Activated naive CD8-positive, alpha-beta T cell treated with anti-CD3 and anti-CD28 coated beads, Interleukin-2, amount 10 ng/mL, durations not matched to agents 7 days and 5 days (primary cell): ENCODE measurements at regions not wholly inside any gene's neighbourhood (a gene's known extent, or its start where the extent isn't known, plus 50 kb on each side); places are given as distances from the start of the nearest gene placed in this dataset.
A peak's percentile ranks its signal among the peaks of the same experiment; 100 is the strongest.
"Not testable (repeated sequence)": the region's sequence is repeated elsewhere in the genome, so short reads cannot be mapped to it uniquely, and the experiment has no call there.

Experiments used
- ATAC-seq: fragments of 150-1000 bp; cut with Tn5 transposase; one replicate; pipeline ENCODE4 v1.10.0; 2021; ENCODE audit warnings: low read depth, moderate library complexity
- POLR2A ChIA-PET: fragments of 350-600 bp; sonication (Branson Sonifier 250); formaldehyde crosslinking; loops from one replicate; lab custom pipeline; 2021; ENCODE audit warnings: antibody characterized with exemption; lab: Charles Lee
- DNase-seq: peaks from one replicate; pipeline ENCODE4 v3.0.0; 2021
- H3K27ac Mint-ChIP-seq: one replicate; pipeline ENCODE4 v1.8.0; 2022; ENCODE audit warnings: mild to moderate bottlenecking, mixed read lengths
- H3K27me3 Mint-ChIP-seq: one replicate; pipeline ENCODE4 v1.8.0; 2022; ENCODE audit warnings: mild to moderate bottlenecking, moderate library complexity, mixed read lengths
- H3K36me3 Mint-ChIP-seq: one replicate; pipeline ENCODE4 v1.8.0; 2021; ENCODE audit warnings: mild to moderate bottlenecking, mixed read lengths
- H3K4me1 Mint-ChIP-seq: one replicate; pipeline ENCODE4 v1.8.0; 2021; ENCODE audit warnings: mixed read lengths
- H3K4me3 Mint-ChIP-seq: one replicate; pipeline ENCODE4 v1.8.0; 2022; ENCODE audit warnings: mild to moderate bottlenecking, moderate library complexity, mixed read lengths
- H3K9me3 Mint-ChIP-seq: one replicate; pipeline ENCODE4 v1.8.0; 2021; ENCODE audit warnings: mixed read lengths

DNA sequence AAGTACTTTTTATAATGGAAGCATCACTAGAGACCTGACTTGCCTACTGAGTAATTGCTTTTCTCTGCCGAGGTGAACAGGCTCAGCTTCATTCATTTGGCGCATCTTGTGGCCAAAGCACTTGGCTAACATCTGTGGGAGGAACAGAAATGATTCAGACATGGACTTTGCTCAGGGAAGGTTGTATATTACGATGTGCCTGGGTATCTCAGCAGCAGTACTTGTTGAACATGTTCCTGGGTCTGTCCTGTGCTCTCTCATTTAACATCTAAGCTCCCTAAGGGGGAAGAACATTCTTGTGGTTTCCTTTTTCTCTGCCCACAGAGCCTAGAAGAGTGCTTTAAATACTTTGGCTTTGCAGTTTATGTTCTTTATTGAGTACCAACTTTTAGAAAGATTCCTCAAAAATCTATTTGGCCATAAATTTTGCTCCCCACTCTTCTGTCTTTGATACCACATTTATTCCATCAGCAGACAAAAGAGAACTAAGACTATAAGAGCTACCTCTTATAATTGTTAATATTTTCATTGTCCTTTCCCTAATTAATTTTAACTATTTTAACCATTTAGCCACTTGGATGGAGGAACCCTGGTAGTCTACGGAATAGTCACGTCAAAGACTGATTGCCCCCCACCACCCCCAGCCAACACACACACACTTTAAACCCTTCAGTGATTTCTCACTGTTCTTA is 101.2 kb upstream of the EGLN3 start:
- H3K4me3 Mint-ChIP-seq = peak overlapping the region; percentile 64
- peaks cover 56% of the 10 kb centered on the region for H3K4me1 Mint-ChIP-seq

DNA sequence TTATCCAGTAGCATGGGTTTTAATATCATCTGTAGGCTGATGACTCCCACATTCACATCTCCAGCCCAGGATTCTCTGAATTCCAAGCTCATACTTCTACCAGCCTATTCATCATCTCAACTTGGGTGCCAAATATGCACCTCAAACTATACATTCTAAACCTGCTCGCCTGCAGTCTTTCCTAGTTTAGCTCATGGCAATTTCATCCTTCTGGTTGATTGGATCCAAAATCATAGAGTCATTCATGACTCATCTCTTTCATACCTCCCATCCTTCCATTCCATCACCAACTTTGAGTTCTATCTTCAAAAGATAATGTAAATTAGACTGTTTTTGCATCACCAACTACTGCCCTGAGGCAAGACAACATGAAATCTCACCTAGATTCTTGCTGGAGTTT is 99.7 kb upstream of the EGLN3 start:
- H3K27ac Mint-ChIP-seq = peak overlapping the region; percentile 17
- H3K36me3 Mint-ChIP-seq = peaks cover 28% of the 10 kb centered on the region
- POLR2A ChIA-PET = interaction anchor here (0.7 to 1.8 kb wide), 3 partner anchors 9 to 241 kb away, joined by 3 to 8 read pairs (median 6); no protein-coding TSS in a partner anchor
- H3K27me3 Mint-ChIP-seq = peaks cover 4% of the 10 kb centered on the region
- H3K4me3 Mint-ChIP-seq = no peak overlapping the region
- ATAC-seq (no peak), DNase-seq (no peak)
- peaks cover 64% of the 10 kb centered on the region for H3K4me1 Mint-ChIP-seq
- peaks cover 4% of the 10 kb centered on the region for H3K9me3 Mint-ChIP-seq

More for the DNA sequence above, 101.2 kb upstream of the EGLN3 start:
- peaks cover 23% of the 10 kb centered on the region for H3K36me3 Mint-ChIP-seq
- DNase-seq (no peak), ATAC-seq (peak; percentile 69)
- peak overlapping the region; percentile 76 for H3K27ac Mint-ChIP-seq
- H3K27me3 Mint-ChIP-seq = peaks cover 11% of the 10 kb centered on the region
- POLR2A ChIA-PET = interaction anchor here (0.9 to 1.8 kb wide), 4 partner anchors 8 to 40 kb away, joined by 3 to 6 read pairs (median 3); no protein-coding TSS in a partner anchor
- H3K9me3 Mint-ChIP-seq = peaks cover 2% of the 10 kb centered on the region

DNA sequence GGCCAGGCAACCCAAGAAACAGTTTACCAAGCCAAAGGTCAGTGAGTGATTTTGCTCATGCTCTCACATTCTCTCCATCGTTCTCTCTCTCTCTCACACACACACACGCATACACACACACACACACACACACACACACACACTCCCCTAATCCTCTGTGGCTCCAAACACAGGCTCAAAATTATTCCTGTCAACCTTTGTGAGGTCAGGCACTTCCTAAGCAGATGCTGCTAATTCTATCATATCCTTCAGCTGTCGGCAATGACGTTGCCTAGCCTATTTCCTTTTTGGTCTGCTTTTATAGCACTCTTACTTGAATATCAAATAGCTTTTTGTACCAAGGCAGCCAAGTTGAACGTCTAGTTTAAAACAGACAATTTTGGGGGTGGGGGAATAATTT is 98.9 kb upstream of the EGLN3 start:
- Mint-ChIP-seq H3K27ac (peak overlapping the region; percentile 59), H3K9me3 (peaks cover 4% of the 10 kb centered on the region), H3K4me1 (peaks cover 61% of the 10 kb centered on the region), H3K4me3 (no peak overlapping the region), H3K36me3 (peaks cover 26% of the 10 kb centered on the region), H3K27me3 (peaks cover under 1% of the 10 kb centered on the region)
- no peak for DNase-seq
- POLR2A ChIA-PET = interaction anchor here (1.2 to 1.3 kb wide), 2 partner anchors 10 to 37 kb away, joined by 3 to 8 read pairs; no protein-coding TSS in a partner anchor
- ATAC-seq = no peak

DNA sequence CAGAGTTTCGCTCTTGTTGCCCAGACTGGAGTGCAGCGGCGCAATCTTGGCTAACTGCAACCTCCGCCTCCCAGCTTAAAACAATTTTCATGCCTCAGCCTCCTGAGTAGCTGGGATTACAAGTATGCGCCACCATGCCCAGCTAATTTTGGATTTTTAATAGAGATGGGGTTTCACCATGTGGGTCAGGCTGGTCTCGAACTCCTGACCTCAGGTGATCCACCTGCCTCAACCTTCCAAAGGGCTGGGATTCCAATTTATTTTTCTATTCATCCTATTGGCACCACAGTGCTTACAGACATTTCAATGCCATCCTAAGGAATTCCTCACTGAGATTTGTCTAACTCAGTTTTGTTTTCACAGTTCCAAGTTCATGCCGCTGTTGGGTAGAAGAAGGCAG is 98.3 kb upstream of the EGLN3 start:
- H3K36me3 Mint-ChIP-seq = peaks cover 32% of the 10 kb centered on the region
- not testable (repeated sequence) for H3K4me3 Mint-ChIP-seq, H3K27me3 Mint-ChIP-seq, ATAC-seq, H3K9me3 Mint-ChIP-seq, DNase-seq
- H3K4me1 Mint-ChIP-seq = peaks cover 65% of the 10 kb centered on the region
- POLR2A ChIA-PET = interaction anchor here (1.3 kb wide), 1 partner anchor 36 kb away, joined by 3 read pairs; no protein-coding TSS in a partner anchor
- H3K27ac Mint-ChIP-seq = peak overlapping the region; percentile 59

DNA sequence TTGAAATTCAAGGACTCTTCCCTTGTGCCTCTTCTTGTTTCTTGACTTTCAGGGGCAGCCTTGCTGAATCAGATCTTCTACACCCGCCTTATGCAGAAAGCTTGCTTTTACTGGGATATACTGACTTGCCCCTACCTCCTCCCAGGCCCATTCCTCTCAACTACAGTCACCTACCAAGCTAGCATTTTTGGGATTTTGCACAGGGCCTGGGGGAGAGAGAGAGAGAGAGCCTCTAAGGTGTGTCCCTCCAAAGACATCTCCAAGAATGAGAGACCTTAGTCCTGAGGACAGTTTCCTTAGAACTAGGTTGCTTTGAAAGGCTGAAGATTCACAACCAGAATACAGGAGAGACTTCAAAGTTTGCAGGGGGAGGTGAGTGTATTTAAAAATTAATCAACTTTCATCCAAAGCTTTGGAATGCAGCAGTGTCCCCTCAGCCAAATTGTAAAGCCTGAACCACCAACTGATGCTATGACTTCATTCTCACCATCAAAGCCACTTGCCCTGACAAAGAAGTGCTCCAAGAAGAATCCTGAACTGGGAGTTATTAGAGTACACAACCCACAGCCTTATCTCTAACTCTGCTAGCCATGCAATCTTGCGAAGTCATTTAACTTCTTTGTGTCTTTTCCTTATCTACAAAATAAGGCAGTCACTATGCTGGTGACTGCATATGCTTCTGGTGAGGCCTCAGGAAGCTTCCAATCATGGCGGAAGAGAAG is 96.1 kb upstream of the EGLN3 start:
- no peak for ATAC-seq
- H3K4me1 Mint-ChIP-seq = peaks cover 65% of the 10 kb centered on the region
- POLR2A ChIA-PET = interaction anchor here (1.6 kb wide), 1 partner anchor 14 kb away, joined by 4 read pairs; no protein-coding TSS in a partner anchor
- no peaks in the 10 kb centered on the region for H3K27me3 Mint-ChIP-seq
- peaks cover 41% of the 10 kb centered on the region for H3K36me3 Mint-ChIP-seq
- H3K27ac Mint-ChIP-seq = peak overlapping the region; percentile 78
- H3K4me3 Mint-ChIP-seq = peak overlapping the region; percentile 49
- DNase-seq = no peak
- peaks cover 4% of the 10 kb centered on the region for H3K9me3 Mint-ChIP-seq

DNA sequence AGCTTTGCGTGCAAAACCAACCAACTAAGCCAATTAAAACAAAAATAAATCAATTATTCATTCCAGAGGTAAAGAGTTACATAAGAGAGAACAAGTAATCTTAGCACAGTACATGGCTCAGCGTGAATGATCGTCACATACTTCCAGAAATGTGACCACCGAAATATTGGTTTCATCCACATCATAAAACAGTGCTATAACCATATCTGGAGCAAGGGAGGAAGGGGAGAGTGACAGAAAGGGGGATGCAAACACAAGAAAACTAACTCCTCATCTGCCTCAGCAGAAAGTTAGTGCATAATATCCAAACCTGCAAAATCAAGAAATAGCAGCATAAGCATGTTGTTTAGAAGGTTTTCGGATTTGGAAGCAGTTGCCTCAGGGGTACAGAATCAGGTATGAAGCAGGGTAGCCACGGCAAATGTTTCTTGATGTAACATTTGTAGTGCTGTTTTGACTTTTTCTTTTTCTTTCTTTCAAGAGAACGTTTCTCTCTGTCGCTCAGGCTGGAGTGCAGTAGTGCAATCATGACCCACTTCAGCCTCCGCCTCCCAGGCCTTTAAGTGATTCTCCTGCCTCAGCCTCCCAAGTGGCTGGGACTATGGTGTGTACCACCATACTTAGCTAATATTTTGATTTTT is 93.9 kb upstream of the EGLN3 start:
- peak overlapping the region; percentile 91 for H3K27ac Mint-ChIP-seq
- ATAC-seq (no peak), DNase-seq (no peak)

DNA sequence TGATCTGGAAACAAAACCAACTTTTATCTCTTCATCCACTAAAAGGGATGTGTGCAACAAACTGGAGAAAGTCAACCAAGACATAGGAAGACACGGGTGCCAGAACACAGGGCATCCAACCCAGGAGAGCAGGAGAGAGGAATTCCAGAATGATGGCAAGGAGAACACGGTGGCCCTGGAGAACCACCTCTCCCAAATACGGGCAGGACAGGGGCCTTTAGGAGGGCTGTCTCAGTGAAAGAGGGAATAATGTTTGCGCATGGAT is 93.4 kb upstream of the EGLN3 start:
- Mint-ChIP-seq H3K36me3 (peaks cover 42% of the 10 kb centered on the region), H3K27me3 (peaks cover 4% of the 10 kb centered on the region), H3K4me1 (peaks cover 56% of the 10 kb centered on the region), H3K27ac (peak overlapping the region; percentile 91), H3K4me3 (peak overlapping the region; percentile 73), H3K9me3 (peaks cover 2% of the 10 kb centered on the region)
- DNase-seq (no peak), ATAC-seq (no peak)
- POLR2A ChIA-PET = interaction anchor here (0.8 to 2.0 kb wide), 11 partner anchors 8 to 52 kb away, joined by 3 to 18 read pairs (median 5); no protein-coding TSS in a partner anchor

More for the DNA sequence above, 93.9 kb upstream of the EGLN3 start:
- Mint-ChIP-seq H3K4me1 (peaks cover 56% of the 10 kb centered on the region), H3K36me3 (peaks cover 42% of the 10 kb centered on the region), H3K27me3 (peaks cover 2% of the 10 kb centered on the region), H3K4me3 (peak overlapping the region; percentile 73), H3K9me3 (peaks cover 2% of the 10 kb centered on the region)
- POLR2A ChIA-PET = interaction anchor here (0.8 to 1.9 kb wide), 4 partner anchors 9 to 26 kb away, joined by 5 to 18 read pairs (median 8); no protein-coding TSS in a partner anchor

DNA sequence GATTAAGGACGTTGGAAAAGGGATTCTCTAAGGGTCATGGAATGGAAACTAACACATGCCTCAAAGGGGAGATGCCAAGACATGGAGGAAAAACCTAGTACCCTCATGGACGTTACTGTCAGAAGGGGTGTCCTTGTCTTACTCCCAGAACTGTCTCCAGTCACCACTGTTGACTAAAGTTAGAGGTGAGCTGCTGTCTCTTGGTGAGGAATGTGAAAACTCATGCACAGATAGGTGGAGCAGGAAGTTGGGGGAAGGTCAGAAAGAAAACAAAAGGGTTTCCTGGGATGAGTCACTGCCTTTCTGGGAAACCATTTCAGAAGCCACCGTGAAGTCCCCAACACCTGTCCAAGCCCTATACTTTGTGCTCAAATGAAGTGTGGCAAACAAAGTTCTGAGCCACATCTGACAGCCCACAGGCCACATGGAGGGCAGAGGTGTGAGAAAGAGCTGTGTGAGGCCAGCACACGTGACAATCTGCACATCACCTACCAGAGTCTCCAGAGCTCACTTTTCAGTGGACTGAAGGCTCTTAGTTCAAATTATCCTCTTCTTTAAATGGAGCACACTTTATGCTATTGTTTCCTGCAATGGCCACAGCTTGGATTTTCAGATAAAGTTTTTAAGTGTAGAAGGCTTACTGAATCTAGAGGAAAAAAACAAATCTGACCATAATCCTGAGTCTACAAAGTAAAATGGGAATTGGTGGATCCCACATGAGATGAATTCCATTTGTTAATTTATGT is 92.9 kb upstream of the EGLN3 start:
- peaks cover 2% of the 10 kb centered on the region for H3K9me3 Mint-ChIP-seq
- H3K4me3 Mint-ChIP-seq = peak overlapping the region; percentile 73
- H3K27ac Mint-ChIP-seq = peak overlapping the region; percentile 91
- peaks cover 58% of the 10 kb centered on the region for H3K4me1 Mint-ChIP-seq
- POLR2A ChIA-PET = interaction anchor here (0.7 to 2.0 kb wide), 12 partner anchors 8 to 52 kb away, joined by 3 to 18 read pairs (median 4); no protein-coding TSS in a partner anchor
- peak; percentile 93 for ATAC-seq
- peak; percentile 91 for DNase-seq
- H3K27me3 Mint-ChIP-seq = peaks cover 7% of the 10 kb centered on the region
- H3K36me3 Mint-ChIP-seq = peaks cover 41% of the 10 kb centered on the region

DNA sequence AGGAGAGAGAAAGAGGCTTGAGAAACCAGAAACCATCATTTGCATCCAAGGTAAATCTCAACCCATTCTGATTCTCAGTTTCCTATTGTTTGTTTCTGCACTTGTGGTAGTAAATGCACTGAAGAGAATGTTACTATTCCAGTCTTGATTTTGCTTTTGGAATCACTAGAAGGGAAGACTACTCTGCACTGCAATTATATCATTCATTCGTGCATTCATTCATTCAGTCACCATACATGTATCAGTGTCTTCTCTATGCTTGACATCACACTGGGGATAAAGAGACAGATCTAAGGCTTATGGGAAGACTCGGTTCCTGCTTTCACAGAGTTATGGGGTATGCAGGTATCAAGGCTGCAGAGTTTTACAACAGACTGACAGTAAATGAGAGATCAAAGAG is 90.3 kb upstream of the EGLN3 start:
- Mint-ChIP-seq H3K4me3 (no peak overlapping the region), H3K27ac (no peak overlapping the region), H3K9me3 (peaks cover 1% of the 10 kb centered on the region), H3K4me1 (peaks cover 53% of the 10 kb centered on the region), H3K36me3 (peaks cover 32% of the 10 kb centered on the region), H3K27me3 (peaks cover 10% of the 10 kb centered on the region)
- no peak for DNase-seq
- ATAC-seq = no peak
- POLR2A ChIA-PET = interaction anchor here (1.7 kb wide), 1 partner anchor 19 kb away, joined by 4 read pairs; no protein-coding TSS in a partner anchor

DNA sequence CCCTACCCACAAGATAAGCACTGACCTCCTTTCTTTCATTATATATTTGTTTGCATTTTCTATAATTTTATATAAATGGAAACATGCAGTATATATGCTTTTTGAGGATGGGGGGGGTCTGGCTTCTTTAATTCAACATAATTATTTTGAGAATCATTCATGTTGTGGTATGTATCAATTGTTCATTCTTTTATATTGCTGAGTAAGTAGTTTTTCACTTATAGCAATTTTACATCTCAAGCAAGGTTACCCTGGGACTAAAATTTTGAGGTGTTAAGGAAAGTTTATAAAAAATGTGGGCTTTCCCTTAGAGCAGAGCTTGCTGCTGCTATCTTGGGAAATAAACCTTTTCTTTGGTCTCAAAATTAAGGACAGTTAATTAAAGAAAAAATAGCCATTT is 89.9 kb upstream of the EGLN3 start:
- Mint-ChIP-seq H3K27me3 (peaks cover 10% of the 10 kb centered on the region), H3K27ac (no peak overlapping the region), H3K9me3 (peaks cover 1% of the 10 kb centered on the region), H3K4me1 (peaks cover 52% of the 10 kb centered on the region), H3K36me3 (peaks cover 32% of the 10 kb centered on the region), H3K4me3 (no peak overlapping the region)
- POLR2A ChIA-PET = interaction anchor here (1.7 kb wide), 1 partner anchor 19 kb away, joined by 4 read pairs; no protein-coding TSS in a partner anchor
- ATAC-seq = no peak
- DNase-seq = no peak

DNA sequence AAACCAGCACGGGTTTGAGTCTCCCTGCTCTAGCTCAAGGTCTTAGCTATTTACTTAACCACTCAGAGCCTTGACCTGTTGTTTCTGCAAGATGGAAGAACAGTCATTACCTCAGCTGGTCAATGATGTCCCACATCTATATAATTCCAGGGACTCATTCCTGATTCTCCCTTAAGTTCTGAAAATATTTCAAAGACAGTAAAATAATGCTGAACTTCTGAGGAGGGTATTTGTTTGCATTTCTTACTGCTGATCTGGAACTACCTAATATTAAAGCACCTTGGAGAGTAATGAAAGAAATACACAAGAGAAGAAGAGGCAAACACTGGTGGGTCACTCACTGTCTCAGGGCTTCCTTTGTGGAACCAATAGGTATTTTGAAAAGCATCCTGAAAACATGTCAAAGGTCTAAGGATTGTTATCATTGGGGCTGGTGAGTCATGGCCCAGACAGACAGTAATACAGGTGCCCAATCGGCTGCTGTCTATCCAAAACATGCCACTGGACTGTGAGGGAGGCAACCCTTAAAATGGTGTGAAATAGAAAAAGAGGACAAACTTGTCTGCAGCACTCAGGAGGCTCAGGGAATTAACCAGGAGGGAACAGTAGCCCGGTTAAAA is 88.7 kb upstream of the EGLN3 start:
- ATAC-seq = no peak
- no peak overlapping the region for H3K4me3 Mint-ChIP-seq
- no peak for DNase-seq
- no peak overlapping the region for H3K27ac Mint-ChIP-seq
- POLR2A ChIA-PET = interaction anchor here (0.5 kb wide), 1 partner anchor 22 kb away, joined by 3 read pairs; no protein-coding TSS in a partner anchor
- peaks cover 30% of the 10 kb centered on the region for H3K36me3 Mint-ChIP-seq
- peaks cover 1% of the 10 kb centered on the region for H3K9me3 Mint-ChIP-seq
- peaks cover 10% of the 10 kb centered on the region for H3K27me3 Mint-ChIP-seq
- peaks cover 47% of the 10 kb centered on the region for H3K4me1 Mint-ChIP-seq
